OCI-LY1 (cell line): ENCODE measurements at regions not wholly inside any gene's neighbourhood (a gene's known extent, or its start where the extent isn't known, plus 50 kb on each side); places are given as distances from the start of the nearest gene placed in this dataset.

Source experiments
- H2AFZ ChIP-seq: fragments of 200-600 bp; sonication (generic), shearing (Covaris generic); 2 replicates; pipeline ENCODE4 v1.6.0; 2014; ENCODE audit warnings: antibody characterized with exemption, mild to moderate bottlenecking, low read length
- H3F3A ChIP-seq: fragments of 200-600 bp; sonication (generic), shearing (Covaris generic); 2 replicates; pipeline ENCODE4 v1.6.0; 2014; ENCODE audit warnings: mild to moderate bottlenecking, antibody characterized with exemption, low read length, moderate library complexity; ENCODE audit not compliant: insufficient read depth
- H3K27ac ChIP-seq: fragments of 200-600 bp; sonication (generic); 2 replicates; pipeline ENCODE4 v1.5.1; 2014; ENCODE audit warnings: low read length, mixed run types, mild to moderate bottlenecking, low read depth; ENCODE audit not compliant: poor library complexity, severe bottlenecking
- H3K27me3 ChIP-seq: fragments of 200-600 bp; sonication (generic); 2 replicates; pipeline ENCODE4 v1.6.0; 2014; ENCODE audit warnings: antibody characterized with exemption, mild to moderate bottlenecking, low read length, moderate library complexity; ENCODE audit not compliant: insufficient read depth
- H3K36me3 ChIP-seq: fragments of 200-600 bp; sonication (generic); 2 replicates; pipeline ENCODE4 v1.6.1; 2014; ENCODE audit warnings: mild to moderate bottlenecking, antibody characterized with exemption, low read length, moderate library complexity, mixed read lengths; ENCODE audit not compliant: insufficient read depth
- H3K4me1 ChIP-seq: fragments of 200-600 bp; sonication (generic); 2 replicates; pipeline ENCODE4 v1.5.1; 2014; ENCODE audit warnings: mild to moderate bottlenecking, low read length, moderate library complexity; ENCODE audit not compliant: insufficient read depth, severe bottlenecking
- H3K4me2 ChIP-seq: fragments of 200-600 bp; sonication (generic), shearing (Covaris generic); 2 replicates; pipeline ENCODE4 v1.6.1; 2014; ENCODE audit warnings: low read length
- H3K4me3 ChIP-seq: fragments of 200-600 bp; sonication (generic); 2 replicates; pipeline ENCODE4 v1.5.1; 2014; ENCODE audit warnings: low read length, low read depth, mild to moderate bottlenecking, mixed read lengths; ENCODE audit not compliant: poor library complexity, severe bottlenecking
- H3K79me2 ChIP-seq: fragments of 200-600 bp; shearing (Covaris generic); 2 replicates; pipeline ENCODE4 v1.6.1; 2016; ENCODE audit warnings: mixed run types, low read length, mixed read lengths; ENCODE audit not compliant: insufficient read depth
- H3K9ac ChIP-seq: fragments of 200-600 bp; sonication (generic), shearing (Covaris generic); 2 replicates; pipeline ENCODE4 v1.6.1; 2014; ENCODE audit warnings: mild to moderate bottlenecking, low read length, mixed read lengths
- H3K9me2 ChIP-seq: fragments of 200-600 bp; sonication (generic), shearing (Covaris generic); 2 replicates; pipeline ENCODE4 v1.6.1; 2014; ENCODE audit warnings: low read depth, mild to moderate bottlenecking, low read length, mixed read lengths
- H3K9me3 ChIP-seq: fragments of 200-600 bp; shearing (Covaris generic); 2 replicates; pipeline ENCODE4 v1.6.1; 2014; ENCODE audit warnings: low read length, mixed read lengths
- H4K20me1 ChIP-seq: fragments of 200-600 bp; sonication (generic), shearing (Covaris generic); 2 replicates; pipeline ENCODE4 v1.6.0; 2016; ENCODE audit warnings: mild to moderate bottlenecking, low read length; ENCODE audit not compliant: insufficient read depth
- EZH2 ChIP-seq: fragments of 200-600 bp; sonication (generic), shearing (Covaris generic); IDR thresholded peaks from 2 replicates; pipeline ENCODE4 v1.8.0; 2017; ENCODE audit warnings: borderline replicate concordance, mixed run types, mild to moderate bottlenecking, antibody characterized with exemption, low read length, moderate library complexity, mixed read lengths
- TF ChIP-seq, protein P1 (sequence below): fragments of 200-600 bp; sonication (generic), shearing (Covaris generic); IDR thresholded peaks from 2 replicates; pipeline ENCODE4 v1.5.1; 2017; ENCODE audit warnings: mild to moderate bottlenecking, antibody characterized with exemption, low read length, moderate library complexity, mixed read lengths

GRCh38 chr1:70674941-70675685 lies 264.0 kb downstream of the CTH start:
- no peaks in the 10 kb centered on the region for H4K20me1 ChIP-seq
- H3K9me3 ChIP-seq, result no peaks in the 10 kb centered on the region
- no peak overlapping the region for H3K9ac ChIP-seq
- no peaks in the 10 kb centered on the region for H3K79me2 ChIP-seq
- no peak overlapping the region for H2AFZ ChIP-seq
- no peaks in the 10 kb centered on the region for H3K4me1 ChIP-seq
- H3K9me2 ChIP-seq, result no peaks in the 10 kb centered on the region
- no peaks in the 10 kb centered on the region for H3F3A ChIP-seq
- TF ChIP-seq EZH2, result no peak
- TF ChIP-seq, protein P1, sequence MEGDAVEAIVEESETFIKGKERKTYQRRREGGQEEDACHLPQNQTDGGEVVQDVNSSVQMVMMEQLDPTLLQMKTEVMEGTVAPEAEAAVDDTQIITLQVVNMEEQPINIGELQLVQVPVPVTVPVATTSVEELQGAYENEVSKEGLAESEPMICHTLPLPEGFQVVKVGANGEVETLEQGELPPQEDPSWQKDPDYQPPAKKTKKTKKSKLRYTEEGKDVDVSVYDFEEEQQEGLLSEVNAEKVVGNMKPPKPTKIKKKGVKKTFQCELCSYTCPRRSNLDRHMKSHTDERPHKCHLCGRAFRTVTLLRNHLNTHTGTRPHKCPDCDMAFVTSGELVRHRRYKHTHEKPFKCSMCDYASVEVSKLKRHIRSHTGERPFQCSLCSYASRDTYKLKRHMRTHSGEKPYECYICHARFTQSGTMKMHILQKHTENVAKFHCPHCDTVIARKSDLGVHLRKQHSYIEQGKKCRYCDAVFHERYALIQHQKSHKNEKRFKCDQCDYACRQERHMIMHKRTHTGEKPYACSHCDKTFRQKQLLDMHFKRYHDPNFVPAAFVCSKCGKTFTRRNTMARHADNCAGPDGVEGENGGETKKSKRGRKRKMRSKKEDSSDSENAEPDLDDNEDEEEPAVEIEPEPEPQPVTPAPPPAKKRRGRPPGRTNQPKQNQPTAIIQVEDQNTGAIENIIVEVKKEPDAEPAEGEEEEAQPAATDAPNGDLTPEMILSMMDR, result no peak
- no peak overlapping the region for H3K27ac ChIP-seq
- H3K36me3 ChIP-seq, result no peaks in the 10 kb centered on the region
- no peak overlapping the region for H3K4me2 ChIP-seq
- H3K27me3 ChIP-seq, result no peaks in the 10 kb centered on the region
- H3K4me3 ChIP-seq, result no peak overlapping the region

DNA sequence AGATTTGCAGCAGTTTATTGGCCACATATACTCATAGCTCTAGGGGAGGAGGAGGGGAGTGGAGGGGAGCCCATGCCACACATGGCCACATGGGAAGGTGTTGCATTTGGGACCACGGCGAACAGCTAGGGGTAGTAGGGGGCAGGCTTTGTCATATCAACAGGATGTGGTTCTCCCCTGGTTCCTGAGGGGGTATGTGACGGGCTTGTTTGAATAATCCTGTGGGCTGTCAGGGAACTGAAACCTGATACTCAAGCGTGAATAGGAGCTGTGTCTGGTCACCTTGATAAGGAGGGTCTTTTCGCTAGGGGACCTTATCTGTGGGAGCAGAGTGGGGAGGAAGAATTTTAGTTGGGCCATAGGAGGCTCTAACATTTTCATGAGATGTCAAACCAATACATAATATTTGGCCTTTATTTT lies 264.7 kb downstream of the CTH start:
- H3K4me2 ChIP-seq, result no peak overlapping the region
- H3F3A ChIP-seq, result no peaks in the 10 kb centered on the region
- no peaks in the 10 kb centered on the region for H3K79me2 ChIP-seq
- H3K9ac ChIP-seq, result no peak overlapping the region
- H3K27ac ChIP-seq, result no peak overlapping the region
- no peak overlapping the region for H2AFZ ChIP-seq
- no peaks in the 10 kb centered on the region for H3K9me3 ChIP-seq
- no peak overlapping the region for H3K4me3 ChIP-seq
- H3K36me3 ChIP-seq, result no peaks in the 10 kb centered on the region
- H3K4me1 ChIP-seq, result no peaks in the 10 kb centered on the region
- H3K27me3 ChIP-seq, result no peaks in the 10 kb centered on the region
- H3K9me2 ChIP-seq, result no peaks in the 10 kb centered on the region
- TF ChIP-seq, protein P1, result no peak
- H4K20me1 ChIP-seq, result no peaks in the 10 kb centered on the region

DNA sequence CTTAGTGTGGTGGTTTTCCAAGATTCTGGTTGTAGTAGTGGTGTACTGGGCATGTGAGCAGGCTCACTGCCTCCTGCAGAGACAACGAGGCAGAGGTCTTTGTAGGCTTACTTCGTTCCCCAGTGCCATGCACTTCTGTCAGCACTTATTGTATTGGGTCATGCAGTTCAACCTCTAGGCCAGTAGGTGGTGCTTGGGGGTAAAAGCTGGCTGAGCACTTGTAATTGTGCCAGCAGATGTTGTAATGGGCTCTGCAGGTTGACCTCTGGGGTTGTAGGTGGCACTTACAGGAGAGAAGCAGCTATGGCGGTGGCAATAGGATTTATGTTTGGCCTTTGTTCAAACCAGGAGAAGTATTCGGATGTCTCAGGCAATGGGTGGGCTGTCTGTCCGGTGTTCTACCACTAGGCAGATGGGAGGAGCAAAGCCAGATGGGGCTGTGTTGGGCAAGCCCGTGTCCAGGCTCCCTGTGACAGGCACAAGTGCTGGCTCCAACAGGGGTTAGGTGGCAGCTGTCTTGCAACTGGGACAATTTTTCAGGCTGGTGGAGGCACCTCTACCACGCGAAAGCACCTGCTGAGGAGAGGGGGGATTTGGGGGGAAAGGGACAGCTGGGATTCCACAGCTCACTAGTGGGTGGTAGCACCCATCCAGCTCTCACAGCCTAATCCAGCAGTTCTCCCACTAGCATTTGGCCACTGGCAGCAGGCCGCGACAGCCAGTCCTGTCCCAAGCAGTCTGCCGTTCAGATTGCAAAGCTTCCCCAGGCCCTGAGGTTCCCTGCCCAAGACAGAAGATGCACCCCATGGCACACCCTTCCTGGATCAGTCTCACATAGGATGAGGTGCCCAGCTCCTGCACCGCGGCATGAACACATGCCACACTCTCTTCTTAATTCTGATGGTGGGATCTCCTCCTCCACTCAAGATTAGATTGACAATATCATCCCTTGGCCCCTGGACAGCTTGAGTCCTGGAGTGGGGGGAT lies 274.5 kb downstream of the CTH start:
- Histone ChIP-seq H3K4me3 (no peak overlapping the region), H2AFZ (no peak overlapping the region), H3K4me2 (no peak overlapping the region), H3K9me2 (no peaks in the 10 kb centered on the region), H3F3A (no peaks in the 10 kb centered on the region), H3K79me2 (no peaks in the 10 kb centered on the region), H3K27ac (no peak overlapping the region), H3K4me1 (no peaks in the 10 kb centered on the region), H3K36me3 (no peaks in the 10 kb centered on the region), H4K20me1 (no peaks in the 10 kb centered on the region), H3K9ac (no peak overlapping the region), H3K27me3 (no peaks in the 10 kb centered on the region), H3K9me3 (no peaks in the 10 kb centered on the region)
- TF ChIP-seq, protein P1, result peak; percentile 85
- TF ChIP-seq EZH2, result no peak
